ENCODE measurements at regions not wholly inside any gene's neighbourhood (a gene's known extent, or its start where the extent isn't known, plus 50 kb on each side); places are given as distances from the start of the nearest gene placed in this dataset.

DNA sequence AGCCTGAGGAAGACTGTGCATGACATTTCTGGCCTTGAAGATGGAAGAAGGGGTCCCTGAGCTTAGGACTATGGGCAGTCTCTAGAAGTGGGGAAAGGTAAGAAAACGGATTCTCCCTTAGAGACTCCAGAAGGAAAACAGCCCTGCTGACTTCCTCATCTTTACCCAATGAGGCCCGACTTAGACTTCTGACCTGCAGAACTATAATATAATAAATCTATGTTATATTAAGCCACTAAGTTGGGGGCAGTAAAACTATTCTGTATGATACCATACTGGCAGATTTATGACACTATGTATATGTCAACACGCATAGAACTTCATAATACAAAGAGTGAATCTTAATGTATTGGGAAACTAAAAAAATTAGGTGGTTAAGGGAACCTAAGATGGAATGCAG is 422.0 kb downstream of the PLK2 start:
- DNase-seq (ENCODE audit: low spot score) = no peak
- no peaks in the 10 kb centered on the region for H3K27me3 ChIP-seq
- no peaks in the 10 kb centered on the region for H3K36me3 ChIP-seq
- H3K27ac ChIP-seq = no peak overlapping the region
- TF ChIP-seq, protein P1, sequence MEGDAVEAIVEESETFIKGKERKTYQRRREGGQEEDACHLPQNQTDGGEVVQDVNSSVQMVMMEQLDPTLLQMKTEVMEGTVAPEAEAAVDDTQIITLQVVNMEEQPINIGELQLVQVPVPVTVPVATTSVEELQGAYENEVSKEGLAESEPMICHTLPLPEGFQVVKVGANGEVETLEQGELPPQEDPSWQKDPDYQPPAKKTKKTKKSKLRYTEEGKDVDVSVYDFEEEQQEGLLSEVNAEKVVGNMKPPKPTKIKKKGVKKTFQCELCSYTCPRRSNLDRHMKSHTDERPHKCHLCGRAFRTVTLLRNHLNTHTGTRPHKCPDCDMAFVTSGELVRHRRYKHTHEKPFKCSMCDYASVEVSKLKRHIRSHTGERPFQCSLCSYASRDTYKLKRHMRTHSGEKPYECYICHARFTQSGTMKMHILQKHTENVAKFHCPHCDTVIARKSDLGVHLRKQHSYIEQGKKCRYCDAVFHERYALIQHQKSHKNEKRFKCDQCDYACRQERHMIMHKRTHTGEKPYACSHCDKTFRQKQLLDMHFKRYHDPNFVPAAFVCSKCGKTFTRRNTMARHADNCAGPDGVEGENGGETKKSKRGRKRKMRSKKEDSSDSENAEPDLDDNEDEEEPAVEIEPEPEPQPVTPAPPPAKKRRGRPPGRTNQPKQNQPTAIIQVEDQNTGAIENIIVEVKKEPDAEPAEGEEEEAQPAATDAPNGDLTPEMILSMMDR (IDR thresholded peaks at IDR 0.05) = no peak
- peaks cover 0 to 2% of the 10 kb centered on the region in 2 donors for H3K4me1 ChIP-seq
- no peak overlapping the region for H3K4me3 ChIP-seq
- H3K9me3 ChIP-seq = no peaks in the 10 kb centered on the region

DNA sequence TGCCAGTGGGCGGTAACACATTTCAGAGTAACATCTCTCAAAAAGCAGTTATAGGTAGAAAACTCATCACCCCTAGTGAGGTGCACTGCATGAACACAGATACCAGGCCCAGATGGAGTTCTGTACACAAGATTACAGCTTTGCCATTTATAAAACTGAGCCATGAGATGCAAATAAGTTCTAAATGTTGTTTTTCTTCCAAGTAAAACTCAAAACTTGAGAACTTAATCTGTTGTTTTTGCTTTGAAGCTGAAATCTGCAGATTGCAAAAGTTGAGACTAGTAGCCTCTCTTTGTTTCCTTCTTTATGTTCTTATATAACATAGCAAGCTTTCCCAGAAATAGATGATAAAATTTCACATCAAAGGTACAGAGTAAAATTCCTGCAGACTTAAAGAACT is 434.1 kb downstream of the PLK2 start:
- Histone ChIP-seq H3K4me1 (peaks cover 0 to 12% of the 10 kb centered on the region in 2 donors), H3K27me3 (no peaks in the 10 kb centered on the region), H3K4me3 (no peak overlapping the region), H3K9me3 (no peaks in the 10 kb centered on the region), H3K36me3 (no peaks in the 10 kb centered on the region), H3K27ac (no peak overlapping the region)
- no peak for DNase-seq (ENCODE audit: low spot score)
- TF ChIP-seq, protein P1 (IDR thresholded peaks at IDR 0.05) = no peak

DNA sequence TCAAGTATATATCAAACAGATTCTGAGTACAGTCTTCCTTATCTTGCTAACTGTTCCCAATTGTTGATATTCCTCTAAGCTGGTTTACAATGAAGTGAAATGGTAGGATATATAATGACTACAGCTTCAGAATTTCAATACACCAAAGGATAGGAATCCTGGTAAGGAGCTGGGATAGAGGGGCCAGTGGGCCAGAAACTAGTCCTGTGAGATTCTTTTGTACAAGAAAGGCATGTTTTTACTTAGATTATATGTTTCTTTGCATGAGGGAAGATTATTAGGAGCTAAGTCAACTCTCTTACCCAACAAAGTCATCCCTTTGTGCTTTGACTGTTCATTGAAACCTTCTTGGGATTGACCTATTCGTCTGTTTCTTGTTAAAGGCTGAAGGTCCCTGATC is 435.7 kb downstream of the PLK2 start:
- no peak overlapping the region for H3K4me3 ChIP-seq
- no peak overlapping the region for H3K27ac ChIP-seq
- DNase-seq (ENCODE audit: low spot score) = no peak
- TF ChIP-seq, protein P1 (IDR thresholded peaks at IDR 0.05) = no peak
- H3K27me3 ChIP-seq = no peaks in the 10 kb centered on the region
- peaks cover 0 to 20% of the 10 kb centered on the region in 2 donors for H3K4me1 ChIP-seq
- H3K36me3 ChIP-seq = no peaks in the 10 kb centered on the region
- no peaks in the 10 kb centered on the region for H3K9me3 ChIP-seq

DNA sequence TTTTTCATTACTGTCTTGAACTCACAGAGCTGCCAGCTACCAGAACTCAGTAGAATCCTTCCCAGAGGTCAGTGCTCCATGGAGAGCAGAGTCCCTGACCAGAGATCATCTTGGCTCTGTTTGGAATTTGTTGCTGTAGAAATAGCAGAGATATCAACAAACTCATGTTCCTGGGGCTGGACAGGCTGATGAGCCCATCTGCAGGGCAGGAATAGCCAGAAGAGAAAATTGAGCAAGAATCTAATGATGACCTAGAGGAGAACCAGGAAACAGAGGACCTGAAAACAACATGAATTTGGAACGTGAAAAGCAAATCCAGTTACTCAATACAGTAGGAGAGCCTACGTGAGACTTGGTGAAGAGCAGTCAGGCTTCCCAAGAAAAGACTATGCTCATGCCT is 437.8 kb downstream of the PLK2 start:
- H3K27ac ChIP-seq = no peak overlapping the region
- TF ChIP-seq, protein P1 (IDR thresholded peaks at IDR 0.05) = no peak
- no peaks in the 10 kb centered on the region for H3K9me3 ChIP-seq
- DNase-seq (ENCODE audit: low spot score) = no peak
- H3K36me3 ChIP-seq = no peaks in the 10 kb centered on the region
- H3K4me1 ChIP-seq = peaks cover 0 to 21% of the 10 kb centered on the region in 2 donors
- H3K4me3 ChIP-seq = no peak overlapping the region
- no peaks in the 10 kb centered on the region for H3K27me3 ChIP-seq

DNA sequence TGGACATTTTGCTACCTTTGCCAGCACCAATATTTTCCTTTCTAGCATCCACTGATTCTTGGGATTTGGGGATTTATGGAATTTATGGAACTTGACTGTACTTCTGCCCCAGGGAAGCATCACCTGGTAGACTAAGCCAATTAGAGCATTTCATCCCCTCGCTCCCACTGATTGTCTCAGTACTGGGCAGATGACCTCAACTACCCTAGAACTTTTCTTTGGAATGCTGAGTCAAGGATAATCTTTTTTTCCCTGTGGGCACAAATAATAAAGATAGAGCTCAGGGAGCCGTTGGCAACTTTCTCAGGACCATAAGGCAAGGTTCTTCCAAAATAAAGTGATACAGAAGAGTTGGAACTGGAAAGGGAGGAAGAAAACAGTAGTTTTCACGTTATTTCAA is 438.4 kb downstream of the PLK2 start:
- Histone ChIP-seq H3K9me3 (no peaks in the 10 kb centered on the region), H3K4me3 (no peak overlapping the region), H3K27me3 (no peaks in the 10 kb centered on the region), H3K36me3 (no peaks in the 10 kb centered on the region), H3K4me1 (peaks cover 0 to 24% of the 10 kb centered on the region in 2 donors), H3K27ac (no peak overlapping the region)
- DNase-seq (ENCODE audit: low spot score) = no peak
- TF ChIP-seq, protein P1 (IDR thresholded peaks at IDR 0.05) = no peak

DNA sequence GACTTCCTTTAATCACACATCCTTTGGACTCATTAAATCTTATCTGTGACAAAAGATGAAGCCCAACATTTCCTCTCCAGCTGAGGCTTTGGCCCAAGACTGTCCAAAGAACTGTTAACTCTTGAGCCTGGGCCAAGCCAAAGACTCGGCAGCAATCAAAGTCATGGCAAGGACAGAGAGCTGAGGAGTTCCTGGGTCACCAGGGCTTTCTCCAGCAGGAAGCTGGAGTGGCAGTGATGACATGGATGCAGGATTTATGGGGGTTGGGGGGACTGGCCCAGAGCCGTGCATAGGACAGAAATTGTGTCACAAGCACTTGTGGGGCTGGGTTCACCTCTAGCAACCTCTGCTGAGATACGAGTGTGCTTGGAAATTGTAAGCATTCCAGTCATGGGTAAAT is 440.3 kb downstream of the PLK2 start:
- H3K27me3 ChIP-seq = no peaks in the 10 kb centered on the region
- H3K9me3 ChIP-seq = no peaks in the 10 kb centered on the region
- peaks cover 0 to 25% of the 10 kb centered on the region in 2 donors for H3K4me1 ChIP-seq
- no peaks in the 10 kb centered on the region for H3K36me3 ChIP-seq
- H3K4me3 ChIP-seq = no peak overlapping the region
- H3K27ac ChIP-seq = peak overlapping the region in 1 of 2 donors; percentile 26
- TF ChIP-seq, protein P1 (IDR thresholded peaks at IDR 0.05) = no peak
- DNase-seq (ENCODE audit: low spot score) = peak; percentile 60
